ENCODE measurements at regions not wholly inside any gene's neighbourhood (a gene's known extent, or its start where the extent isn't known, plus 50 kb on each side); places are given as distances from the start of the nearest gene placed in this dataset.
"Not testable (repeated sequence)": the region's sequence is repeated elsewhere in the genome, so short reads cannot be mapped to it uniquely, and the experiment has no call there.

DNA sequence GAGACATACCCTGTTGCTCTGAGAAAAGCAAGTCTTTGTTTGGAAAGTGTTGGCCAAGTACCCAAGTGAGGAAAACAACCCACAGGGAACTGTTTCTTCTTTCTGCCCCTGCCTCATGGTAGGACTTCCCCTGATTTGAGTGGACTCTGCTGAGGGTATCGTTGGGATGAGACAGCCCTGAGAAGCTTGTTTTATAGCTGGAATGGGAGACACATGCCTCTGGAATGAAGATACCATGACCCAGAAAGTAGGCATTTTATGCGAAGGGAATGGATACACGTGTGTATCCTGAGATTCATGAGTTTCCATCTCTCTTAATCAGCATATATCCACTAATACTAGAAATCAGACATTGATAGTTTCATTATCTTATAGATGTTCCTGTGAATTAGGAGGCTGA is 382.3 kb downstream of the ATP23 start:
- Mint-ChIP-seq H3K27ac (no peak overlapping the region), H3K27me3 (no peaks in the 10 kb centered on the region), H3K9me3 (no peaks in the 10 kb centered on the region), H3K36me3 (ENCODE audit: low read depth) (no peaks in the 10 kb centered on the region), H3K4me3 (no peak overlapping the region), H3K4me1 (ENCODE audit: low read depth) (no peaks in the 10 kb centered on the region)
- CTCF ChIA-PET, result no interaction called here
- intact Hi-C loops (cut with DNase I, micrococcal nuclease), result no loop called here
- Histone ChIP-seq H3K4me3 (ENCODE audit: low read length) (no peak overlapping the region), H3K36me3 (ENCODE audit: insufficient read depth, low read length) (no peaks in the 10 kb centered on the region), H3K27me3 (ENCODE audit: control insufficient read depth in 1 of 2, insufficient read depth in 2 of 2, low read length in 2 of 2) (no peaks in the 10 kb centered on the region), H3K4me1 (ENCODE audit: insufficient read depth, low read length) (no peaks in the 10 kb centered on the region), H3K27ac (ENCODE audit: low read depth in 1 of 2, low read length in 2 of 2) (no peak overlapping the region), H3K9me3 (ENCODE audit: control insufficient read depth in 1 of 2, insufficient read depth in 1 of 2, low read length in 2 of 2) (peaks cover 0 to 2% of the 10 kb centered on the region in 2 experiments)
- ATAC-seq (ENCODE audit: poor library complexity) (no peak), DNase-seq (no peak)
- POLR2A ChIA-PET, result no interaction called here
- TF ChIP-seq, protein P1, sequence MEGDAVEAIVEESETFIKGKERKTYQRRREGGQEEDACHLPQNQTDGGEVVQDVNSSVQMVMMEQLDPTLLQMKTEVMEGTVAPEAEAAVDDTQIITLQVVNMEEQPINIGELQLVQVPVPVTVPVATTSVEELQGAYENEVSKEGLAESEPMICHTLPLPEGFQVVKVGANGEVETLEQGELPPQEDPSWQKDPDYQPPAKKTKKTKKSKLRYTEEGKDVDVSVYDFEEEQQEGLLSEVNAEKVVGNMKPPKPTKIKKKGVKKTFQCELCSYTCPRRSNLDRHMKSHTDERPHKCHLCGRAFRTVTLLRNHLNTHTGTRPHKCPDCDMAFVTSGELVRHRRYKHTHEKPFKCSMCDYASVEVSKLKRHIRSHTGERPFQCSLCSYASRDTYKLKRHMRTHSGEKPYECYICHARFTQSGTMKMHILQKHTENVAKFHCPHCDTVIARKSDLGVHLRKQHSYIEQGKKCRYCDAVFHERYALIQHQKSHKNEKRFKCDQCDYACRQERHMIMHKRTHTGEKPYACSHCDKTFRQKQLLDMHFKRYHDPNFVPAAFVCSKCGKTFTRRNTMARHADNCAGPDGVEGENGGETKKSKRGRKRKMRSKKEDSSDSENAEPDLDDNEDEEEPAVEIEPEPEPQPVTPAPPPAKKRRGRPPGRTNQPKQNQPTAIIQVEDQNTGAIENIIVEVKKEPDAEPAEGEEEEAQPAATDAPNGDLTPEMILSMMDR (IDR thresholded peaks at IDR 0.05), result no peak

- H3K27me3 ChIP-seq (ENCODE audit: control insufficient read depth in 1 of 2, insufficient read depth in 2 of 2, low read length in 2 of 2), result no peaks in the 10 kb centered on the region
- H3K4me3 ChIP-seq (ENCODE audit: low read length), result no peak overlapping the region
- Mint-ChIP-seq H3K36me3 (ENCODE audit: low read depth) (no peaks in the 10 kb centered on the region), H3K27ac (no peak overlapping the region), H3K9me3 (no peaks in the 10 kb centered on the region), H3K27me3 (no peaks in the 10 kb centered on the region), H3K4me1 (ENCODE audit: low read depth) (no peaks in the 10 kb centered on the region), H3K4me3 (no peak overlapping the region)
- ChIA-PET CTCF (no interaction called here), POLR2A (no interaction called here)
- no peak overlapping the region for H3K27ac ChIP-seq (ENCODE audit: low read depth in 1 of 2, low read length in 2 of 2)
- no peaks in the 10 kb centered on the region for H3K9me3 ChIP-seq (ENCODE audit: control insufficient read depth in 1 of 2, insufficient read depth in 1 of 2, low read length in 2 of 2)
- ATAC-seq (ENCODE audit: poor library complexity) (no peak), DNase-seq (no peak)
- no peaks in the 10 kb centered on the region for H3K36me3 ChIP-seq (ENCODE audit: insufficient read depth, low read length)
- TF ChIP-seq, protein P1 (IDR thresholded peaks at IDR 0.05), result no peak
- intact Hi-C loops (cut with DNase I, micrococcal nuclease), result no loop called here
- no peaks in the 10 kb centered on the region for H3K4me1 ChIP-seq (ENCODE audit: insufficient read depth, low read length)
Observed at GRCh38 chr12:58325561-58325960, 384.2 kb downstream of the ATP23 start.

DNA sequence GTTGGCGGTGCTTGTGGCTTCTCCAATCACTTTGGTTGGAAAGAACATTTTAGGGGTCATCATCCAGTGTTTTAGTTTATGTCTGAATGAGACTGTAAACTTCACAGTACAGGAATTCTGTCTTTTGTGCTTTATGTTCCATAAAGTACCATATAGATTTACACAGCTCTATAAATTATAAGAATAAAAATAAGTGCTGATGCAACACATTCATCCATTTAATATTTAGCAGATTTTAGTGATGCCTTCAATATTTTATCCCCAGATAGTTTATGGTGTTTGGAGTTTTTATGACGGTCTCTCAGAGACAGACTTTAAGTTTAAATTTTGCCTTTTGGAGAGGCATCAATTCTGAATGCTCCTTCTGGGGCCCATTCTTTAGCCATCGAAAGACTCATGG is 385.2 kb downstream of the ATP23 start:
- no peaks in the 10 kb centered on the region for H3K9me3 Mint-ChIP-seq
- TF ChIP-seq, protein P1 (IDR thresholded peaks at IDR 0.05), result no peak
- CTCF ChIA-PET, result no interaction called here
- no peak for DNase-seq
- POLR2A ChIA-PET, result no interaction called here
- Histone ChIP-seq H3K4me3 (ENCODE audit: low read length) (no peak overlapping the region), H3K27me3 (ENCODE audit: control insufficient read depth in 1 of 2, insufficient read depth in 2 of 2, low read length in 2 of 2) (no peaks in the 10 kb centered on the region), H3K36me3 (ENCODE audit: insufficient read depth, low read length) (no peaks in the 10 kb centered on the region), H3K9me3 (ENCODE audit: control insufficient read depth in 1 of 2, insufficient read depth in 1 of 2, low read length in 2 of 2) (no peaks in the 10 kb centered on the region), H3K27ac (ENCODE audit: low read depth in 1 of 2, low read length in 2 of 2) (no peak overlapping the region), H3K4me1 (ENCODE audit: insufficient read depth, low read length) (no peaks in the 10 kb centered on the region)
- H3K27ac Mint-ChIP-seq, result no peak overlapping the region
- ATAC-seq (ENCODE audit: poor library complexity), result no peak
- no peaks in the 10 kb centered on the region for H3K36me3 Mint-ChIP-seq (ENCODE audit: low read depth)
- no peak overlapping the region for H3K4me3 Mint-ChIP-seq
- intact Hi-C loops (cut with DNase I, micrococcal nuclease), result no loop called here
- H3K27me3 Mint-ChIP-seq, result no peaks in the 10 kb centered on the region
- no peaks in the 10 kb centered on the region for H3K4me1 Mint-ChIP-seq (ENCODE audit: low read depth)

- H3K27ac Mint-ChIP-seq; H3K4me3 Mint-ChIP-seq; H3K9me3 ChIP-seq (ENCODE audit: control insufficient read depth in 1 of 2, insufficient read depth in 1 of 2, low read length in 2 of 2); H3K27me3 ChIP-seq (ENCODE audit: control insufficient read depth in 1 of 2, insufficient read depth in 2 of 2, low read length in 2 of 2); H3K36me3 ChIP-seq (ENCODE audit: insufficient read depth, low read length); H3K9me3 Mint-ChIP-seq; H3K4me3 ChIP-seq (ENCODE audit: low read length); H3K27ac ChIP-seq (ENCODE audit: low read depth in 1 of 2, low read length in 2 of 2); POLR2A ChIA-PET; DNase-seq; CTCF ChIA-PET; H3K4me1 ChIP-seq (ENCODE audit: insufficient read depth, low read length); ATAC-seq (ENCODE audit: poor library complexity); H3K4me1 Mint-ChIP-seq (ENCODE audit: low read depth); intact Hi-C loops (cut with DNase I, micrococcal nuclease); H3K36me3 Mint-ChIP-seq (ENCODE audit: low read depth): not testable (repeated sequence)
- peaks cover 13% of the 10 kb centered on the region for H3K27me3 Mint-ChIP-seq
Observed at GRCh38 chr12:58336581-58337242, 395.3 kb downstream of the ATP23 start.

DNA sequence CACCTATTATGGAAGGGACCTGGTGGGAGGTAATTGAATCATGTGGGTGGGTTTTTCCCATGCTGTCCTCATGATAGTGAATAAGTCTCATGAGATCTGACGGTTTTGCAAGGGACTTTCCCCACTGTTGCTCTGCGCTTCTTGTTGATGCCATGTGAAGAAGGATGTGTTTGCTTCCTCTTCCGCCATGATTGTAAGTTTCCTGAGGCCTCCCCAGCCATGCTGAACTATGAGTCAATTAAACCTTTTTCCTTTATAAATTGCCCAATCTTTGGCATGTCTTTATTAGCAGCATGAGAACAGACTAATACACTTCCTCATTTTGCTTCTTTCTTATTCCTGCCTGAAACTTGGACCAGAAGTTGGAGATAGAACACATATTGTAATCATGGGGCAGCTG is 396.2 kb downstream of the ATP23 start:
- peak in 2 of 14 experiments; percentile 0 to 20 for DNase-seq
- H3K4me3 Mint-ChIP-seq; H3K36me3 Mint-ChIP-seq (ENCODE audit: low read depth); H3K4me3 ChIP-seq (ENCODE audit: low read length); H3K27ac Mint-ChIP-seq; H3K27me3 ChIP-seq (ENCODE audit: control insufficient read depth in 1 of 2, insufficient read depth in 2 of 2, low read length in 2 of 2); H3K9me3 ChIP-seq (ENCODE audit: control insufficient read depth in 1 of 2, insufficient read depth in 1 of 2, low read length in 2 of 2); H3K36me3 ChIP-seq (ENCODE audit: insufficient read depth, low read length); H3K27ac ChIP-seq (ENCODE audit: low read depth in 1 of 2, low read length in 2 of 2); H3K9me3 Mint-ChIP-seq; H3K4me1 Mint-ChIP-seq (ENCODE audit: low read depth); H3K4me1 ChIP-seq (ENCODE audit: insufficient read depth, low read length); intact Hi-C loops (cut with DNase I, micrococcal nuclease); ATAC-seq (ENCODE audit: poor library complexity); CTCF ChIA-PET: not testable (repeated sequence)
- H3K27me3 Mint-ChIP-seq, result peaks cover 13% of the 10 kb centered on the region
- POLR2A ChIA-PET, result interaction anchor here (0.9 kb wide), 1 partner anchor 245 kb away, joined by 3 read pairs; no protein-coding TSS in a partner anchor
